Cardiac muscle cell (in vitro differentiated cells and primary cell): ENCODE measurements at regions not wholly inside any gene's neighbourhood (a gene's known extent, or its start where the extent isn't known, plus 50 kb on each side); places are given as distances from the start of the nearest gene placed in this dataset.

ENCODE experiments used
- DNase-seq, 2 donors: peaks; one replicate each; pipeline versions ENCODE4 v3.0.0 to v3.0.0-alpha.2; 2010 to 2017; ENCODE audit warnings: low read depth in 1 of 2, low spot score in 1 of 2
- H3K27ac ChIP-seq: fragments of 200-600 bp; sonication (generic); 2 replicates; pipeline ENCODE4 v1.5.1; 2016
- H3K27me3 ChIP-seq: fragments of 200-600 bp; sonication (generic); 2 replicates; pipeline ENCODE4 v1.6.0; 2016; ENCODE audit warnings: control low read depth
- H3K36me3 ChIP-seq: fragments of 200-600 bp; sonication (generic); 2 replicates; pipeline ENCODE4 v1.5.1; 2016; ENCODE audit warnings: control low read depth
- H3K4me1 ChIP-seq: fragments of 200-600 bp; sonication (generic); 2 replicates; pipeline ENCODE4 v1.8.1; 2017; ENCODE audit warnings: low read depth, mild to moderate bottlenecking, mixed run types
- H3K4me3 ChIP-seq: fragments of 200-600 bp; sonication (generic); 2 replicates; pipeline ENCODE4 v1.5.1; 2016; ENCODE audit warnings: mild to moderate bottlenecking
- H3K9me3 ChIP-seq: fragments of 200-600 bp; sonication (generic); 2 replicates; pipeline ENCODE4 v1.5.1; 2017; ENCODE audit warnings: low read depth, mild to moderate bottlenecking, control low read depth
- CTCF ChIP-seq: IDR thresholded peaks from 2 replicates; pipeline ENCODE4 v1.5.1; 2012; ENCODE audit warnings: low read depth, mild to moderate bottlenecking, low read length

GRCh38 chr2:128686497-128686859 is 367.8 kb upstream of the HS6ST1 start:
- Histone ChIP-seq H3K4me3 (no peak overlapping the region), H3K27ac (no peak overlapping the region), H3K36me3 (no peaks in the 10 kb centered on the region)

DNA sequence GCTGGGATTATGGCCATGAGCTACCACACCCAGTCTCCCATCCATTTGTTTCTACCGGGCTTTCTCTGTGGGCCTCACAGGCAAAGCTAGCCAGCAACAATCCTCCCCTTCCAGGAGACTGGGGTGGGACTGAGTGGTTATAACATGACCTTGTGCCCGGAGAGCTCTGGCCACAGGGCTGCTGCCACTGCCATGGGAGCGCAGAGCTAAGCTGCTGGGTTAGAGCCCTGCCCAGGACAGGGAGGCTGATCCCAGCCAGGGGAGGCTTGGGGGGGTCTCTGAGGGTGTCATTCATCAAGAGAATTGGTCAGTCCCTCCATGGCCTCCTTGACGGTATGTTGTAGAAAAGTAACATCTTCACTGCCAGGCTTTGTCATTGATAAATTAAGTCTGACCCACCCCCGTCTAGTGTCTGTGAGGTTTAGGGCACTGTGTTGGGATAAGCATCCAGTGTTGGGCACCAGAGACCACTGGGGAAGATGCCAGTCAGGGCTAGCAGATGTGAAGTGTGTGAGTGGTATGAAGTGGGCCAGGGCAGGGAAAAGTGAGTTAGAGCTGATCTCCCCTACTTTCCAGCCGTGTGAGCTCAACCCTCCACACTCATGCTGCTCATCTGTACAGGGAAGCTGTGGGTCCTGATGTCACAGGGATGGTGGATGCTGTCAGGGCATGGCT is 368.4 kb upstream of the HS6ST1 start:
- no peaks in the 10 kb centered on the region for H3K4me1 ChIP-seq
- DNase-seq, result no peak
- H3K27me3 ChIP-seq, result no peaks in the 10 kb centered on the region
- H3K36me3 ChIP-seq, result no peaks in the 10 kb centered on the region
- no peak overlapping the region for H3K4me3 ChIP-seq
- no peak overlapping the region for H3K27ac ChIP-seq
- TF ChIP-seq CTCF, result no peak
- no peaks in the 10 kb centered on the region for H3K9me3 ChIP-seq

More at GRCh38 chr2:128686497-128686859, 367.8 kb upstream of the HS6ST1 start:
- no peaks in the 10 kb centered on the region for H3K9me3 ChIP-seq
- H3K27me3 ChIP-seq, result no peaks in the 10 kb centered on the region
- H3K4me1 ChIP-seq, result no peaks in the 10 kb centered on the region
- DNase-seq, result no peak
- no peak for TF ChIP-seq CTCF

- H3K9me3 ChIP-seq, result no peaks in the 10 kb centered on the region
- H3K4me1 ChIP-seq, result no peaks in the 10 kb centered on the region
- DNase-seq, result no peak
- no peak overlapping the region for H3K27ac ChIP-seq
- no peaks in the 10 kb centered on the region for H3K36me3 ChIP-seq
- no peaks in the 10 kb centered on the region for H3K27me3 ChIP-seq
- no peak overlapping the region for H3K4me3 ChIP-seq
- no peak for TF ChIP-seq CTCF
Observed at GRCh38 chr2:128687565-128687964, 368.9 kb upstream of the HS6ST1 start.

DNA sequence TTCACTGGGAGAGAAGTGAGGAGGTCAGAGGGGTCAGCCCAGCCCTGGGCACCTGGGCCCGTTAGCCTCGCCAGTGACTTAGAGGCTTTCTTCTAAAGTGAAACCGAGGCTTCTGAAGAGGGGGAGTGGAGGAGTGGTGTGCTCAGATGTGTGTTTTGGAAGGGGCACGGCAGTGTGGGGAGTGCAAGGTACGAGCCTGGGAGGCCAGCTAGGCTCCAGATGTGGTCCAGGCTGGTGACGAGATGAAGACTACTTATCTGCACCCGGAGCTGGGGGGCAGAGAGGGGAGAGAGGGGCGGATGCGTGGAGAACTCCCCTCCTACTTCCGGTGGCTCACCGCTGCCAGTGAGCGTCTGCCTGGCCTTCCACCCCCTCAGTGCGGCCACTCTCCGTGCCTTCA is 371.3 kb upstream of the HS6ST1 start:
- TF ChIP-seq CTCF, result no peak
- Histone ChIP-seq H3K27me3 (no peaks in the 10 kb centered on the region), H3K9me3 (no peaks in the 10 kb centered on the region), H3K4me1 (no peaks in the 10 kb centered on the region), H3K27ac (no peak overlapping the region), H3K36me3 (no peaks in the 10 kb centered on the region), H3K4me3 (no peak overlapping the region)
- DNase-seq, result no peak

- no peaks in the 10 kb centered on the region for H3K4me1 ChIP-seq
- TF ChIP-seq CTCF, result no peak
- H3K27ac ChIP-seq, result no peak overlapping the region
- no peaks in the 10 kb centered on the region for H3K36me3 ChIP-seq
- no peaks in the 10 kb centered on the region for H3K9me3 ChIP-seq
- no peak for DNase-seq
- no peak overlapping the region for H3K4me3 ChIP-seq
- no peaks in the 10 kb centered on the region for H3K27me3 ChIP-seq
Observed at GRCh38 chr2:128690431-128690830, 371.8 kb upstream of the HS6ST1 start.

- Histone ChIP-seq H3K9me3 (no peaks in the 10 kb centered on the region), H3K4me3 (no peak overlapping the region), H3K27me3 (no peaks in the 10 kb centered on the region), H3K4me1 (no peaks in the 10 kb centered on the region), H3K27ac (no peak overlapping the region), H3K36me3 (no peaks in the 10 kb centered on the region)
- no peak for DNase-seq
- TF ChIP-seq CTCF, result no peak
Observed at GRCh38 chr2:128690869-128691268, 372.2 kb upstream of the HS6ST1 start.
